GM19468 (cell line): ENCODE measurements at regions not wholly inside any gene's neighbourhood (a gene's known extent, or its start where the extent isn't known, plus 50 kb on each side); places are given as distances from the start of the nearest gene placed in this dataset.
"Not testable (repeated sequence)": the region's sequence is repeated elsewhere in the genome, so short reads cannot be mapped to it uniquely, and the experiment has no call there.

Experiments
- ATAC-seq: cut with Tn5 transposase; IDR thresholded peaks from one replicate; pipeline ENCODE4 v1.9.1; 2021; ENCODE audit warnings: mild to moderate bottlenecking, moderate library complexity, moderate number of reproducible peaks; ENCODE audit not compliant: unreplicated experiment; ENCODE audit errors: extremely low read depth

- no peak for ATAC-seq
These were observed 526.2 kb upstream of the ST8SIA4 start for GRCh38 chr5:101429241-101429640.

- no peak for ATAC-seq
These were observed 522.3 kb upstream of the ST8SIA4 start for GRCh38 chr5:101425339-101425859.

DNA sequence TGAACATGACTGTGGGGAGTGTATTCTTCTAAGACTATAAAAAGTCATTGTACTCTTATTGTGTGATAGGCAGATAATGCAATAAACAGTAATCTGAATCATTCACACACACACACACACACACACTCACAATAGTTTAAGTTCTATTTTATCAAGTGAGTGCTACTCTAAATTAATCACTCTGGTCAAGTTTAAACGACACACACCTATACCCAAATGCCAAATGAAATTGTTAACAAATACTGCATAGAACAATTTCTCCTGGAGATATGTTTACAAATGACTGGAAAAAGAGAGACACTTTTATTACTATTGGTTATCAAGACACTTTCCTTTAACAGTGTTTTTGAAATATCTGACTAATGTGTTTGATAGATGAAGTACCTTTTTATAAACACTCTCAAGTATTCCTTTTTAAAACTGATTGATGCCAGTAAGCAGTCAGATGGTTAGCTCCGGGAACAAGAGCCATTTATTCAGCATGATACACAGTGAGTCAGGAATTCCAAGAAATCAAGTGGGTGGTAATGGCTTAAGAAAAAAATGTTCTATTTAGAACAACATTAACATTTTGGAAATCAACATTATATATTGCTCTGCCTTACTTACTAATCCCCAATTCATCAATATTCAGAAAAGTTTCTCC is 521.6 kb upstream of the ST8SIA4 start:
- ATAC-seq = no peak

- ATAC-seq = no peak
These were observed 515.6 kb upstream of the ST8SIA4 start for GRCh38 chr5:101418713-101419118.

GRCh38 chr5:101404531-101404930 is 501.4 kb upstream of the ST8SIA4 start:
- no peak for ATAC-seq

DNA sequence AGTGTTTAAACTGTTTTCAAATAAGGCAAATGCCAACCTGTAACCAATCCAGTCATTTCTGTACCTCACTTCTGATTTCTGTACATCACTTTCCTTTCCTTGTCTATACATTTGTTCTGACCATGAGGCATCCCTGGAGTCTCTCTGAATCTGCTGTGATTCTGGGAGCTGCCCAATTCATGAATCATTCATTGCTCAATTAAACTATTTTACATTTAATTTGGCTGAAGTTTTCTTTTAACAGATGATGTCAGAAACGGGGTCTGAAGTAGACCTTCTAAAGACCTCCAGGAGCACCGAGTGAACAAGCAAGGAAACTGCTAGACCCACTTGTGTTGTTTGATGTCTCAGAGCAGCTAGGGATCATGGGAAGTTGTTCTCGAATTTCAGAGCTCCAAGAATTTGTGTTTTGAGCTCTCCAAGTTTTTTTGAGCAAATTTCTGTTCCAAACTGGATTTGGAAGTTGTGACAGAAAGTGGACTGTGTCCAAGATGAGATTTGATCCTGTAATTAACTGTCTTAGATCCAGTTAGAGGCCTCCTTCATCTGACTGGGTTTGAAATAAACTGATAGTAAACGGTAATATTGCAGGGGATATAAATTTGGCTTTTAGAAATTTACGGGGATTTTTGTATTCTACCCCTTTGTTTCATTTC is 490.8 kb upstream of the ST8SIA4 start:
- no peak for ATAC-seq

GRCh38 chr5:101390151-101390908 is 487.2 kb upstream of the ST8SIA4 start:
- ATAC-seq = no peak

GRCh38 chr5:101385276-101385675 is 482.2 kb upstream of the ST8SIA4 start:
- no peak for ATAC-seq

DNA sequence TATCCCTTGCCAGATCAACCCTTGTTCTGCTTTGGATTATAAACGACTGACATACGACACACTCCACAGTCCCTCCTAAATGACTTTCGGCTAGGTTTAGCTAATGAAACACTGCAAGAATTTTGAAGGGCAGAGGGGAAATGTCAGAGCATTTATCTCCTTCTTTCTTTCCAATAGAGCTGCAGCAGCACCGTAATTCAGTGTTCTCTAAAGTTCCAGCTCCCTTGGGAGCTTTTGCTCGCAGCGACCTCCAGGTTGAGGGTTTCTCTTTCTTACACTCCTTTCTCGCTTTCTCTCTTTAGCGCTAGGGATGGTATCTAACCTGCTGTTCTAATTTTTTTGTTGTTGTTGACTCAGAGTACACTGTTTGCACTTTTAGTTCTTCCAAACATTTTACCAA is 467.1 kb upstream of the ST8SIA4 start:
- ATAC-seq = no peak

- ATAC-seq = no peak
These were observed 461.4 kb upstream of the ST8SIA4 start for GRCh38 chr5:101364469-101364868.

DNA sequence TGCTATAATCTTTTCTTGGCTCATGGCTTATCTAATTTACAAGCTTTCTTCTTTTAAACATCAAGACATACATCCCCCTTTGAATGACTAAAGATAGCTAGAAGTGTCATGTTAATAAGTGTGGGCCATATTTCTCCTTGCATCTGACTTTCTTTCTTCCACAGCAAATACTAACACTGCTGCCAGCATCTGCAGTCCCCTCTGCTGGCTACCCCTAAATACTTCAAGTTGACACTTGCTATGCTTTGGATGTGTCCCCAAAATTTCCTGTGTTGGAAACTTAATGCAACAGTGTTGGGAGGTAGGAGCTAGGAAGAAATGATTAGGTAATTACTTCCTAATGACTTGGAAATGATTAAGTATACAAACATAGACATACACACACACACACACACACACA is 459.0 kb upstream of the ST8SIA4 start:
- no peak for ATAC-seq

- ATAC-seq = no peak
These were observed 443.8 kb upstream of the ST8SIA4 start for GRCh38 chr5:101346906-101347305.

GRCh38 chr5:101346447-101346846 is 443.4 kb upstream of the ST8SIA4 start:
- no peak for ATAC-seq

DNA sequence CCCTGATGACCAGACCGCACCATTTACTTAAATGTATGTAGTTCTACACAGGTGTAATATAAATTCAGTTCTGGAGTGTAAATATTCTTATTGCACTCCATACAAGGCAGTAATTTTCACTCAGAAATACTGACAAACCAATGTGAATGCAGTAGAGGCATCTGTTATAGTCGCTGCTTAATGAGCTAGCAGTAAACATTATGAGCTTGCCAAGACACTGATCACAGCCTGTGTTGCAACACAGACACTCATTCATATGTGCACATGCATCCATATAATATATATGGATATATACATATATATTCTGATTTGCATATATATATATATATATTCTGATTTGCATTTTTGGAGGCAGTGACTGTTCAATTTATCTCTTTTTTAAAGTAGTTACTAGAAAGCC is 435.1 kb upstream of the ST8SIA4 start:
- no peak for ATAC-seq

DNA sequence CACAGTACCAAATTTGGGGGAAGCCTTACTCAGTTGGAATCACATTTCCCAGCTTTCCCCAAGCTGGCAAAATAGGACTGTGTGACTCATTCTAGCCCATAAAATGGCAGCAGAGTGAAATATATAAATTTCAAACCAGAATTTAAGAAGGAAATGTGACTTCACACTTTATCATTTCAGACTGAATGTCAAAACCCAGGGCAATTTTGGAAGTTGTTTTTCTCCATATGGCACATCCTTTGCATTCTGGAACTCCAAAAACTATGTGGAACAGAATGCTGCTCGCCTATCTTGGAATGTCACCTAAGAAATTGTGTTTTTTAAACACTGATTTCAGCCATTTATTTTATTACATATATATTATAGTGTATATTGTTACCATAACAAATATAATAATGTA is 424.7 kb upstream of the ST8SIA4 start:
- ATAC-seq = no peak

GRCh38 chr5:101326766-101327165 is 423.7 kb upstream of the ST8SIA4 start:
- ATAC-seq = no peak

DNA sequence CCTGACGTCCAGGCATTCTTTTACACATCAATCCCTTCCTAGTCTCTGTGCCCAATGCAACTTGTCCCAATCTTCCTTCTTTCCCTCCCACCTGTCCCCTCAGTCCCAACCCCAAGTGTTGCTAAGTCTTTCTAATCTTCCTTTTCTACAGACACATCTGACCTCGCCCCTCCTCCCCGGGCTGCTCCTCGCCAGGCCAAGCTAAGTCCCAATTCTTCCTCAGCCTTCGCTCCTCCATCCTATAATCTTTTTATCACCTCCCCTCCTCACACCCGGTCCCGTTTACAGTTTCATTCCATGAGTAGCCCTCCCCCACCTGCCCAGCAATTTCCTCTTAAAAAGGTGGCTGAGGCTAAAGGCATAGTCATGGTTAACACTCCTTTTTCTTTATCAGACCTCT is 413.3 kb upstream of the ST8SIA4 start:
- not testable (repeated sequence) for ATAC-seq

GRCh38 chr5:101306391-101307137 is 403.5 kb upstream of the ST8SIA4 start:
- ATAC-seq = no peak

- ATAC-seq = no peak
These were observed 393.4 kb upstream of the ST8SIA4 start for GRCh38 chr5:101296477-101296876.

DNA sequence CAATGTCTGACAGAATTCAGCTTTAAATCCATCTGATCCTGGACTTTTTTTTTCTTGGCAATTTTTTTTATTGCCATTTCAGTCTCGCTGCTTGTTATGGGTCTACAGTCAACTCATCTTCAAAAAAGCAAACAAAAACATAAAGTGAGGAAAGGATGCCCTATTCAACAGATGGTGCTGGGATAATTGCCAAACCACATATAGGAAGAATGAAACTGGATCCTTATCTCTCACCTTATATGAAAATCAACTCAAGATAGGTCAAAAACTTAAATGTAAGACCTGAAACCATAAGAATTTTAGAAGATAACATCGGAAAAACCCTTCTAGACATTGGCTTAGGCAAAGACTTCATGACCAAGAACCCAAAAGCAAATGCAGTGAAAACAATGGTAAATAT is 389.1 kb upstream of the ST8SIA4 start:
- ATAC-seq = no peak
